ENCODE measurements at regions not wholly inside any gene's neighbourhood (a gene's known extent, or its start where the extent isn't known, plus 50 kb on each side); places are given as distances from the start of the nearest gene placed in this dataset.
"Not testable (repeated sequence)": the region's sequence is repeated elsewhere in the genome, so short reads cannot be mapped to it uniquely, and the experiment has no call there.

DNA sequence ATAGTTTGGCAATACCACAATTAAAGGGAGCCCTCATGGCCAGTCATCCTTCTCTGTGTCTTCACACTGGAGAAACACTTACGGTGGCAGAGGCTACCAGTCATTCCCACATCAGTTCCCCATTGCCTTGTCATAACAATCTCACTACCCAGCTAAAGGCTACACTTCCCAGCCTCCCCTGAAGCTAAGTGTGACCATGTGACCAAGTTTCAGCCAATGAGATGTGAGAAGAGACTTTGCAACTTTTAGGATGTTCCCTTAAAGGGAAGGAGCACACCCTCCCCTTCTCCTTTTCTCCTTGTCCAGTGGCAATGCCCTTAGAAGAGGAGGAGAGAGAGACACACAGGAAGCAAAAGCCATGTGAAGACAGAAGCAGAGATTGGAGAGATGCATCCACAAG lies 89.0 kb upstream of the RAB12 start:
- TF ChIP-seq, protein P1, sequence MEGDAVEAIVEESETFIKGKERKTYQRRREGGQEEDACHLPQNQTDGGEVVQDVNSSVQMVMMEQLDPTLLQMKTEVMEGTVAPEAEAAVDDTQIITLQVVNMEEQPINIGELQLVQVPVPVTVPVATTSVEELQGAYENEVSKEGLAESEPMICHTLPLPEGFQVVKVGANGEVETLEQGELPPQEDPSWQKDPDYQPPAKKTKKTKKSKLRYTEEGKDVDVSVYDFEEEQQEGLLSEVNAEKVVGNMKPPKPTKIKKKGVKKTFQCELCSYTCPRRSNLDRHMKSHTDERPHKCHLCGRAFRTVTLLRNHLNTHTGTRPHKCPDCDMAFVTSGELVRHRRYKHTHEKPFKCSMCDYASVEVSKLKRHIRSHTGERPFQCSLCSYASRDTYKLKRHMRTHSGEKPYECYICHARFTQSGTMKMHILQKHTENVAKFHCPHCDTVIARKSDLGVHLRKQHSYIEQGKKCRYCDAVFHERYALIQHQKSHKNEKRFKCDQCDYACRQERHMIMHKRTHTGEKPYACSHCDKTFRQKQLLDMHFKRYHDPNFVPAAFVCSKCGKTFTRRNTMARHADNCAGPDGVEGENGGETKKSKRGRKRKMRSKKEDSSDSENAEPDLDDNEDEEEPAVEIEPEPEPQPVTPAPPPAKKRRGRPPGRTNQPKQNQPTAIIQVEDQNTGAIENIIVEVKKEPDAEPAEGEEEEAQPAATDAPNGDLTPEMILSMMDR (conservative IDR thresholded peaks at IDR 0.05), result no peak
- no peak overlapping the region for H3K27ac ChIP-seq

DNA sequence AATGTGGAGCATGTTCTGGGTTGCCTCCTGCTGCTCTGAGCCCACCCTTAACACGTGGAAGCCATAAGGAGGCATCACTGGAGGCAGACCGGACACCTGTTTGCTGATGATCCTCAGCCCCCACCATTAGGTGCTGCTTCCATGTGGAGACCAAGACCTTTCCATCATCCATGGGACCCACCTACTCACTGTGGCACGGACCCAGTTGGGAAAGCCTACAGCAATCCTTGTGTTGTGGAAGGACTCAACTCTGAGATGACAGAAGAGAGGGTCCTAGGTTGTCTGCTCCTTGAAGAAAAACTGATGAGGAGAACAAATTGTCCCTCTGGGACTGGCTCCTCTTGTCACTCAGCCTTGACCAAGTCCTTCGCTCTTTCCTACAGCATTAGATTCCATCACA lies 86.5 kb upstream of the RAB12 start:
- TF ChIP-seq, protein P1 (conservative IDR thresholded peaks at IDR 0.05), result no peak

DNA sequence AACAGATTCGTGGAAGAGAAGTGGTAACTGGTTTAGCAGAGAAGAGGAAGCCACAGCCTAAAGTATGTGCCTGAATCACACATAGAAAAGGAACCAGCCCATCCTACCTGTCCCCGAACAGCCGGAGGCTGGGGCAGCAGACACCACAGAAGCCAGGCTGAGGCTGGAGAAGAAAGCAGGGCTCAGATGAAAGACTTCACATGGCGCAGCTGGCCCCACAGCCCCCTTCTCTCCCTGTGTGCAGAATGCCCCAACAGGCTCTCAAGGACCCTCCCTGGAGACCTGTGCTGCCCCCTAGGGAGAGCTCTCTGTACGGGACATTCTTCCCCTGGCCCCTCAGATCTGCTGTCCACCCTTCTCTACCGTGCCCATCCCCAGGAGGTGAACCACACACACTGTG lies 83.5 kb upstream of the RAB12 start:
- no peak overlapping the region for H3K27ac ChIP-seq
- TF ChIP-seq, protein P1 (conservative IDR thresholded peaks at IDR 0.05), result peak; percentile 20; the same call in 1 of the 2 replicates

More for the DNA sequence above, 86.5 kb upstream of the RAB12 start:
- no peak overlapping the region for H3K27ac ChIP-seq

DNA sequence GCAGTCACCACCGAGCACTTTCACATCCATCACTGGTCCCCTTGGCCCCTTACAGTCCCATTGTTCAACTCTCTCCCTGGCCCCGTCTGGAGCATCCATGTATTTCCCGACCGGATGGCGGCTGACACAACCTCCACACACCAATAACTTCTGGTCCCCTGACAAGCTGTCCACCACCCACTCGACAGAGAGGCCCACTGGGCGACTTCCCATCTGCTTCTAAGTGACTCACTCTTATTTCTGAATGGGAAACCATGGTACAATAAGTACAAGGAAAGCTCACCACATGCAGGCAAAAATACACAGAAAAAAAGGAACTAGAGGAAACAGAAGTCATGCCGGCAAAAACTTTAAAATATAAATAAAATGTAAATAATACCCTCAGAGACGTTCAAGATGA lies 82.9 kb upstream of the RAB12 start:
- TF ChIP-seq, protein P1 (conservative IDR thresholded peaks at IDR 0.05), result no peak

DNA sequence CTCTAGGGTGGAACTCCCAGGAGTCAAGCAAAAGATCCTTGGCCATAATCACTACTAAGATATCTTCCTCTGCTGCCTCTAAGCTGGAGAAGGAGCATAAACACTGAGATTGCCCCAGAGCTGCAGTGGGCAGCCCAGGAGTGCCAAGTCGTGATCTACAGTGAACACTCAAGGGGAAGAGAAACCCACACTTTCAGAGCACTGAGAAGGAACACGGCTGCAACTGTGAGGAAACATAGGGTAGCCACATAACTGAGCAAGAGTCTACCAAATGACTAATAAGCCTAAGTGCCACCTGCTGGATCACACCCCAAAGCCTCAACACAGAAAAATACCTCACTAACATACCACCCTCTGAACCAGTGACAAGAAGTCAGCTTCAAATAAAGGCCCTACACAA lies 79.6 kb upstream of the RAB12 start:
- no peak overlapping the region for H3K27ac ChIP-seq
- TF ChIP-seq, protein P1 (conservative IDR thresholded peaks at IDR 0.05), result no peak

More for the DNA sequence above, 82.9 kb upstream of the RAB12 start:
- H3K27ac ChIP-seq, result no peak overlapping the region

DNA sequence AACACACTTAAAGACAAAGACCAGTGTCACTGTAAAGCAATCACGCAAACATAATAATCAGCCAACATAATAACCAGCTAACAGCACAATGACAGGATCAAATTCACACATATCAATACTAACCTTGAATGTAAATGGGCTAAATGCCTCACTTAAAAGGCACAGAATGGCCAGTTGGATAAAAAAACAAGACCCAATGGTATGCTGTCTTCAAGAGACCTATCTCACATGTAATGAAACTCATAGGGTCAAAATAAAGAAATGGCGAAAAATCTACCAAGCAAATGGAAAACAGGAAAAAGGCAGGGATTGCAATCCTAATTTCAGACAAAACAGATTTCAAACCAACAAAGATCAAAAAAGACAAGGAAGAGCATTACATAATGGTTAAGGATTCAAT lies 78.2 kb upstream of the RAB12 start:
- H3K27ac ChIP-seq, result not testable (repeated sequence)

DNA sequence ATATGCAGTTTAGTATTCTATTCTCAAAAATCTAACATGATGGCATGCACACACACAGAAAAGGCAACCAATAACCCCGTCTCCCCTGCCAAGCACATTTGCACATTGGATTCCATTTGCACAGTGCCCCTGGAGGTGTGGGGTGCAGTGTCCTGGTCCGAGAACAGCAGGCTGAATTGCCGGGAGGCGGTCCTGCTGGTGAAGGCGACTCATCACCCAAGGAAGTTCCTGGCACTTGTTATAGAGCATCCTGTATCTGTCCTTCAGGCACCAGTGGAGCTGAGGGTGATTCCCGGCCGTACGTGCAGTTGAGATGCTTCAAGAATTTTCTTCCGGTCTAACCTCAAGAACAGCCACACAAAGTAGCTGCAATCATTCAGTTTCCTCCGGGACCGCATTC lies 73.0 kb upstream of the RAB12 start:
- no peak overlapping the region for H3K27ac ChIP-seq
- TF ChIP-seq, protein P1 (conservative IDR thresholded peaks at IDR 0.05), result no peak

DNA sequence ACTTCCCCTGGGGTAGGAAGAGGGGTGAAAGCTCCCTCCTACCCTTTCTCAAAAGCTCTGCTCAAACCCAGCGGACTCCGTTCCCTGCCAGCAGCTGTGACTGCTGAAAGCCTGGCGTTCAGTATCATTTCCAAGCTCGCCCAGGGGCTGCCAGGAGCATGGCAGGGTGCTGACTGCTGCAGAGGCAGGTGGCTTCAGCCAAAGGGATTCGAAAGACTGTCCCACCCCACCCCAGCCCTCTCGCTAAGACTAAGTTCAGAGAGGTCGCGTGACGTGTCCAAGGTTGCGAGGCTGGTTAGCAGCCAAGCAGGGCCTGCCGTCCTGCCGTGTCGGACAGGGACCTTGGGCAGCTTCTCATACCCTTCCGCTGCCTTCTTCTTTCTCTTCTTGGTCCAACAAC lies 72.3 kb upstream of the RAB12 start:
- TF ChIP-seq, protein P1 (conservative IDR thresholded peaks at IDR 0.05), result no peak

More for the DNA sequence above, 72.3 kb upstream of the RAB12 start:
- H3K27ac ChIP-seq, result no peak overlapping the region
